MM.1S (cell line): ENCODE measurements at regions not wholly inside any gene's neighbourhood (a gene's known extent, or its start where the extent isn't known, plus 50 kb on each side); places are given as distances from the start of the nearest gene placed in this dataset.

Source experiments
- DNase-seq: peaks from one replicate; pipeline ENCODE4 v3.0.0-alpha.2; 2015
- H2AFZ ChIP-seq: fragments of 300-600 bp; sonication (generic); 2 replicates; pipeline ENCODE4 v1.6.0; 2016; ENCODE audit warnings: antibody characterized with exemption, low read length
- H3F3A ChIP-seq: fragments of 300-600 bp; sonication (generic); 2 replicates; pipeline ENCODE4 v1.6.1; 2016; ENCODE audit warnings: mild to moderate bottlenecking, antibody characterized with exemption, low read length, moderate library complexity, mixed read lengths; ENCODE audit not compliant: insufficient read depth
- H3K27ac ChIP-seq: fragments of 300-600 bp; sonication (generic); 2 replicates; pipeline ENCODE4 v1.5.1; 2016; ENCODE audit warnings: mild to moderate bottlenecking, low read length
- H3K27me3 ChIP-seq: fragments of 300-600 bp; sonication (generic); replicated peaks from 2 replicates; pipeline ENCODE4 v1.6.0; 2016; ENCODE audit warnings: low read length; ENCODE audit not compliant: insufficient read depth
- H3K36me3 ChIP-seq: fragments of 300-600 bp; sonication (generic); replicated peaks from 2 replicates; pipeline ENCODE4 v1.6.1; 2016; ENCODE audit warnings: mild to moderate bottlenecking, low read length, mixed read lengths; ENCODE audit not compliant: insufficient read depth
- H3K4me1 ChIP-seq: fragments of 300-600 bp; sonication (generic); 2 replicates; pipeline ENCODE4 v1.6.1; 2016; ENCODE audit warnings: low read length, mixed read lengths
- H3K4me2 ChIP-seq: fragments of 300-600 bp; sonication (generic); 2 replicates; pipeline ENCODE4 v1.6.0; 2016; ENCODE audit warnings: low read depth, low read length
- H3K4me3 ChIP-seq: fragments of 300-600 bp; sonication (generic); 2 replicates; pipeline ENCODE4 v1.5.1; 2016; ENCODE audit warnings: low read length, mixed read lengths
- H3K79me2 ChIP-seq: fragments of 300-600 bp; sonication (generic); 2 replicates; pipeline ENCODE4 v1.6.1; 2016; ENCODE audit warnings: mixed run types, low read length, mixed read lengths
- H3K9ac ChIP-seq: fragments of 300-600 bp; sonication (generic); 2 replicates; pipeline ENCODE4 v1.6.1; 2016; ENCODE audit warnings: low read length, mixed read lengths
- H3K9me2 ChIP-seq: fragments of 300-600 bp; sonication (generic); replicated peaks from 2 replicates; pipeline ENCODE4 v1.6.1; 2016; ENCODE audit warnings: mild to moderate bottlenecking, low read length, mixed read lengths; ENCODE audit not compliant: insufficient read depth
- H3K9me3 ChIP-seq: fragments of 300-600 bp; sonication (generic); replicated peaks from 2 replicates; pipeline ENCODE4 v1.6.1; 2016; ENCODE audit warnings: mild to moderate bottlenecking, low read length, mixed read lengths; ENCODE audit not compliant: insufficient read depth
- H4K20me1 ChIP-seq: fragments of 300-600 bp; sonication (generic); 2 replicates; pipeline ENCODE4 v1.6.1; 2016; ENCODE audit warnings: mild to moderate bottlenecking, low read length, moderate library complexity, mixed read lengths; ENCODE audit not compliant: insufficient read depth
- EZH2 ChIP-seq: fragments of 300-600 bp; sonication (generic); optimal IDR thresholded peaks from 2 replicates; pipeline ENCODE3; 2017; ENCODE audit warnings: low read depth, mild to moderate bottlenecking, antibody characterized with exemption, low read length, mixed read lengths
- EZH2phosphoT487 ChIP-seq: fragments of 300-600 bp; sonication (generic); IDR thresholded peaks from 2 replicates; pipeline ENCODE4 v1.6.1; 2018; ENCODE audit warnings: antibody characterized with exemption, low read length
- TF ChIP-seq, protein P1 (sequence below): fragments of 300-600 bp; sonication (generic); IDR thresholded peaks from 2 replicates; pipeline ENCODE4 v1.5.1; 2016; ENCODE audit warnings: antibody characterized with exemption, low read length, mixed read lengths

DNA sequence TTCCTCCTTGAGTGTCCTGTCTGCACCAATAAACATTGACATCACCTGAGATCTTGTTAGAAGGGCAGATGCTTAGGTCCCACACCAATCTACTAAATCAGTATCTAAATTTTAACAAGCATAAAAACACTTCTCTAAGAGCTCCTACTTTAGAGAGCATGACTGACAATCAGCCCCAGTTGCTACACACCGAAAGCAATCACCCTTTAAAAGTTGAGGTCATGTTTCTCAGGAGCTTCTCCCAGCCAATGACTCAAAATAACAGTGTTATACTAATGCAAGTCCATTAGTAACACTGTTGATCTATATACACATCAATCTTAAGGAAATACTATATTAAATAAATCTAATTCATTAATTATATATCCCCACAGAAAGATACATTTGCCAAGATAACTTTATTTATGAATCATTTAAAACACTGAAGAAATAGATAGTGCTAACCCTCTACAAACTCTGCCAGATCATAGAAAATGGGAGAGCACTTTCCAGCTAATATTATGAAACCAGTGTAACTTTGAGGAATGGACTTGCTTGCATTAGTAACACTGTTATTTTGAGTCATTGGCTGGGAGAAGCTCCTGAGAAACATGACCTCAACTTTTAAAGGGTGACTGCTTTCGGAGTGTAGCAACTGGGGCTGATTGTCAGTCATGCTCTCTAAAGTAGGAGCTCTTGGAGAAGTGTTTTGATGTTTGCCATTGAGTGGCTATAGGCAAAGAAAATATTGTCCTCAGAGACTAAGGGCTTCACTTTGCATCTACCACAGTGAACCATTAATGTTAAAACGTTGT is 109.8 kb upstream of the HDX start:
- H3K9ac ChIP-seq, result no peak overlapping the region
- DNase-seq, result no peak
- no peak overlapping the region for H3K4me3 ChIP-seq
- H3F3A ChIP-seq, result no peaks in the 10 kb centered on the region
- H3K9me3 ChIP-seq, result no peaks in the 10 kb centered on the region
- H3K4me2 ChIP-seq, result no peak overlapping the region
- no peaks in the 10 kb centered on the region for H3K27me3 ChIP-seq
- H3K27ac ChIP-seq, result no peak overlapping the region
- H3K9me2 ChIP-seq, result no peaks in the 10 kb centered on the region
- TF ChIP-seq, protein P1, sequence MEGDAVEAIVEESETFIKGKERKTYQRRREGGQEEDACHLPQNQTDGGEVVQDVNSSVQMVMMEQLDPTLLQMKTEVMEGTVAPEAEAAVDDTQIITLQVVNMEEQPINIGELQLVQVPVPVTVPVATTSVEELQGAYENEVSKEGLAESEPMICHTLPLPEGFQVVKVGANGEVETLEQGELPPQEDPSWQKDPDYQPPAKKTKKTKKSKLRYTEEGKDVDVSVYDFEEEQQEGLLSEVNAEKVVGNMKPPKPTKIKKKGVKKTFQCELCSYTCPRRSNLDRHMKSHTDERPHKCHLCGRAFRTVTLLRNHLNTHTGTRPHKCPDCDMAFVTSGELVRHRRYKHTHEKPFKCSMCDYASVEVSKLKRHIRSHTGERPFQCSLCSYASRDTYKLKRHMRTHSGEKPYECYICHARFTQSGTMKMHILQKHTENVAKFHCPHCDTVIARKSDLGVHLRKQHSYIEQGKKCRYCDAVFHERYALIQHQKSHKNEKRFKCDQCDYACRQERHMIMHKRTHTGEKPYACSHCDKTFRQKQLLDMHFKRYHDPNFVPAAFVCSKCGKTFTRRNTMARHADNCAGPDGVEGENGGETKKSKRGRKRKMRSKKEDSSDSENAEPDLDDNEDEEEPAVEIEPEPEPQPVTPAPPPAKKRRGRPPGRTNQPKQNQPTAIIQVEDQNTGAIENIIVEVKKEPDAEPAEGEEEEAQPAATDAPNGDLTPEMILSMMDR, result no peak
- H2AFZ ChIP-seq, result no peak overlapping the region
- H3K4me1 ChIP-seq, result no peaks in the 10 kb centered on the region
- H3K79me2 ChIP-seq, result no peaks in the 10 kb centered on the region
- no peaks in the 10 kb centered on the region for H4K20me1 ChIP-seq
- H3K36me3 ChIP-seq, result no peaks in the 10 kb centered on the region

DNA sequence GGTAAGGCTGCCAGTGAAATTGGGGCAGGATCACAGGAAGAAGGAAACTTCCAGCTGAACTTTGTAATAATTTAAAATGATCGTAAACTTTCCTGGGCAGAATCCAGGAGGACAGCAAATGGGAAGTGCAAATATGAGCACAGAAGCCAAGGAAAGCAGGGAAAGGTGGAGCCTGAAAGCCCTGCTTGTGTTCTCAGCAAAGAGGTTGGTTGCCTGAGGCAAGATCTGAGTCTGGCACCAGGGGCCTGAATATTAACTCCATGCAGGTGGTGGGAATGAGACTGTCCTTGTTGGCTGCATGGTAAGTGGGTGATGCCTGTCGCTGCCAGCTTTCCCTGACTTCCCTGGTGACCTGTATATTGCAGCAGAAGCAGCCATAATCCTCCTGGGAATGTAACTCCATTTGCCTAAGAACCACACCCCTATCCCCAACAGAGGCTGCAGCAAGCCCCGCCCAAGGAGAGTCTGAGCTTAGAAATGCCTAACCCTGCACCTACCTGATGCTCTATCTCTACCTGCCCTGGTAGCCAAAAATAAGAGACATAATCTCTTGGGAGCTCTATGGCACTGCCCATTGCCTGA is 132.0 kb upstream of the HDX start:
- no peak for DNase-seq
- no peak overlapping the region for H3K4me3 ChIP-seq
- no peaks in the 10 kb centered on the region for H3K9me2 ChIP-seq
- H3K4me2 ChIP-seq, result no peak overlapping the region
- no peak overlapping the region for H3K27ac ChIP-seq
- TF ChIP-seq EZH2 (no peak), EZH2phosphoT487 (no peak)
- TF ChIP-seq, protein P1, result no peak
- H3K36me3 ChIP-seq, result no peaks in the 10 kb centered on the region
- no peak overlapping the region for H2AFZ ChIP-seq
- no peaks in the 10 kb centered on the region for H4K20me1 ChIP-seq
- no peaks in the 10 kb centered on the region for H3F3A ChIP-seq
- no peaks in the 10 kb centered on the region for H3K79me2 ChIP-seq
- no peaks in the 10 kb centered on the region for H3K27me3 ChIP-seq
- H3K9me3 ChIP-seq, result no peaks in the 10 kb centered on the region
- no peak overlapping the region for H3K9ac ChIP-seq
- H3K4me1 ChIP-seq, result no peaks in the 10 kb centered on the region

DNA sequence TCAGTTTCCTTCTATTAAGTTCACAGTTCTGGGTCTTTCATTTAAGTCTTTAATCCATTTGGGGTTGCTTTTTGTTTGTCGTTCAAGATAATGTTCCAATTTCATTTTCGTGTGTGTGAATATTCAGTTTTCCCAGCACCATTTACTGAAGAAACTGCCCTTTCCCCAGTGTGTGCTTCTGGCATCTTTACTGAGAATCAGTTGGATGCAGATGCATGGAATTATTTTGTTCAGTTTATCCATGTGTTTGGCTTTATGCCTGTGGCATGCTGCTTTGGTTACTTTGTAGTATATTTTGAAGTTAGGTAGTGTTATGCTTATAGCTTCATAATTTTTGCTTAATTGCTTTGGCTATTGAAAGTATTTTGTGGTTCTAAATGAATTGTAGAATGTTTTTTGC is 163.8 kb upstream of the HDX start:
- no peak overlapping the region for H3K4me2 ChIP-seq
- no peak overlapping the region for H2AFZ ChIP-seq
- H3K27ac ChIP-seq, result no peak overlapping the region
- no peak overlapping the region for H3K9ac ChIP-seq
- no peaks in the 10 kb centered on the region for H3K9me3 ChIP-seq
- DNase-seq, result no peak
- no peaks in the 10 kb centered on the region for H4K20me1 ChIP-seq
- no peaks in the 10 kb centered on the region for H3K4me1 ChIP-seq
- no peaks in the 10 kb centered on the region for H3K9me2 ChIP-seq
- H3K4me3 ChIP-seq, result no peak overlapping the region
- no peaks in the 10 kb centered on the region for H3F3A ChIP-seq
- no peaks in the 10 kb centered on the region for H3K36me3 ChIP-seq
- H3K27me3 ChIP-seq, result no peaks in the 10 kb centered on the region
- no peaks in the 10 kb centered on the region for H3K79me2 ChIP-seq
- TF ChIP-seq EZH2, result no peak
- TF ChIP-seq, protein P1, result no peak
- no peak for TF ChIP-seq EZH2phosphoT487
